ENCODE measurements at regions not wholly inside any gene's neighbourhood (a gene's known extent, or its start where the extent isn't known, plus 50 kb on each side); places are given as distances from the start of the nearest gene placed in this dataset.

DNA sequence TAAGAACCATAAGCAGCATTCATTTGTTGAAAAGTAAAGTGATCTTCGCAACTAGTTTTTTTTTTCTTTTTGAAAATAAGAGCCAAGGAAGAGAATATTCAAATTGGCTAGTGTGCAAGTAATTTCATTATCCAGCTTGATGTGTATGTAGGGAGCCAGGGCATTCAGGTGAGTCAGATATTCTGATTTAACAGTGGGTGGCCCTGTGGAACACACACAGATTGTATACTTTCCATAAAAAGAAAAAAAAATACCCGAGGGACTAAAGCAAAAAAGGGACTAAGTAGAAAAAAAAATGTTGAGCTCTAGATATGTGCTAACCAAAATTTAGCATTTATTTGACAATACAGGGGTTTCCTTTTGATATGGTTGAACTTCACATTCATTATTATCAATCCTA is 96.9 kb upstream of the ROPN1 start:
- TF ChIP-seq SUZ12 (IDR thresholded peaks at IDR 0.05; ENCODE audit: extremely low read depth, insufficient read depth, insufficient read length) = no peak
- TF ChIP-seq ZNF274 (IDR thresholded peaks at IDR 0.05; ENCODE audit: low read depth, low read length) = no peak
